SH-SY5Y (cell line): ENCODE measurements at regions not wholly inside any gene's neighbourhood (a gene's known extent, or its start where the extent isn't known, plus 50 kb on each side); places are given as distances from the start of the nearest gene placed in this dataset.

ENCODE experiments used
- GATA2 ChIP-seq: IDR thresholded peaks from 2 replicates; pipeline ENCODE4 v1.6.1; 2011; ENCODE audit warnings: mild to moderate bottlenecking, low read depth, low read length
- GATA3 ChIP-seq: IDR thresholded peaks from 2 replicates; pipeline ENCODE4 v1.6.1; 2011; ENCODE audit warnings: low read depth, mild to moderate bottlenecking, low read length, moderate library complexity

- TF ChIP-seq GATA2, result no peak
- no peak for TF ChIP-seq GATA3
These were observed 410.7 kb upstream of the TNP1 start for GRCh38 chr2:217270485-217271121.
